ENCODE measurements at regions not wholly inside any gene's neighbourhood (a gene's known extent, or its start where the extent isn't known, plus 50 kb on each side); places are given as distances from the start of the nearest gene placed in this dataset.
"Not testable (repeated sequence)": the region's sequence is repeated elsewhere in the genome, so short reads cannot be mapped to it uniquely, and the experiment has no call there.

GRCh38 chr3:98680723-98681122, 82.4 kb upstream of the ST3GAL6 start:
- no peaks in the 10 kb centered on the region for H3K9me3 ChIP-seq (ENCODE audit: control insufficient read depth, low read depth, low read length)
- no peaks in the 10 kb centered on the region for H3K4me1 ChIP-seq (ENCODE audit: control insufficient read depth, insufficient read depth, low read length)
- H3K4me3 ChIP-seq (ENCODE audit: low read length) = no peak overlapping the region
- no CpG with 5 or more reads among the region's 5 CpGs for WGBS (ENCODE audit: insufficient coverage, low lambda C conversion rate)
- no peaks in the 10 kb centered on the region for H3K36me3 ChIP-seq (ENCODE audit: control insufficient read depth, insufficient read depth, low read length)
- H3K27me3 ChIP-seq (ENCODE audit: control insufficient read depth, insufficient read depth, low read length) = no peaks in the 10 kb centered on the region
- H3K27ac ChIP-seq (ENCODE audit: low read length) = no peak overlapping the region
- no peak for DNase-seq

- WGBS (ENCODE audit: insufficient coverage, low lambda C conversion rate) = no CpG with 5 or more reads among the region's 7 CpGs
- no peak overlapping the region for H3K4me3 ChIP-seq (ENCODE audit: low read length)
These were observed 81.7 kb upstream of the ST3GAL6 start for GRCh38 chr3:98681486-98681885.

DNA sequence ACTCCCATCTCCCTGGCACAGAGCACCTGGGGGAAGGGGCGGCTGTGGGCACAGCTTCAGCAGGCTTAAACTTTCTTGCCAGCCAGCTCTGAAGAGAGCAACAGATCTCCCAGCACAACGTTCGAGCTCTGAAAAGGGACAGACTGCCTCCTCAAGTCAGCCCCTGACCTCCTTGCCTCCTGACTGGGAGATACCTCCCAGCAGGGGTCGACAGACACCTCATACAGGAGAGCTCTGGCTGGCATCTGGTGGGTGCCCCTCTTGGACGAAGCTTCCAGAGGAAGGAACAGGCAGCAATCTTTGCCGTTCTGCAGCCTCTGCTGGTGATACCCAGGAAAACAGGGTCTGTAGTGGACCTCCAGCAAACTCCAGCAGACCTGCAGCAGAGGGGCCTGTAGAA, 80.7 kb upstream of the ST3GAL6 start:
- not testable (repeated sequence) for H3K27ac ChIP-seq (ENCODE audit: low read length); H3K4me3 ChIP-seq (ENCODE audit: low read length); H3K27me3 ChIP-seq (ENCODE audit: control insufficient read depth, insufficient read depth, low read length); H3K9me3 ChIP-seq (ENCODE audit: control insufficient read depth, low read depth, low read length); H3K36me3 ChIP-seq (ENCODE audit: control insufficient read depth, insufficient read depth, low read length); DNase-seq; H3K4me1 ChIP-seq (ENCODE audit: control insufficient read depth, insufficient read depth, low read length)
- WGBS (ENCODE audit: insufficient coverage, low lambda C conversion rate) = no CpG with 5 or more reads among the region's 6 CpGs

More at GRCh38 chr3:98681486-98681885, 81.7 kb upstream of the ST3GAL6 start:
- no peaks in the 10 kb centered on the region for H3K27me3 ChIP-seq (ENCODE audit: control insufficient read depth, insufficient read depth, low read length)
- DNase-seq = peak in 1 of 2 donors; percentile 1
- no peaks in the 10 kb centered on the region for H3K9me3 ChIP-seq (ENCODE audit: control insufficient read depth, low read depth, low read length)
- no peaks in the 10 kb centered on the region for H3K36me3 ChIP-seq (ENCODE audit: control insufficient read depth, insufficient read depth, low read length)
- no peaks in the 10 kb centered on the region for H3K4me1 ChIP-seq (ENCODE audit: control insufficient read depth, insufficient read depth, low read length)
- H3K27ac ChIP-seq (ENCODE audit: low read length) = no peak overlapping the region

GRCh38 chr3:98688363-98688762, 74.8 kb upstream of the ST3GAL6 start:
- Histone ChIP-seq H3K9me3 (ENCODE audit: control insufficient read depth, low read depth, low read length) (peaks cover 4% of the 10 kb centered on the region), H3K36me3 (ENCODE audit: control insufficient read depth, insufficient read depth, low read length) (no peaks in the 10 kb centered on the region), H3K4me1 (ENCODE audit: control insufficient read depth, insufficient read depth, low read length) (no peaks in the 10 kb centered on the region), H3K4me3 (ENCODE audit: low read length) (no peak overlapping the region), H3K27ac (ENCODE audit: low read length) (no peak overlapping the region), H3K27me3 (ENCODE audit: control insufficient read depth, insufficient read depth, low read length) (no peaks in the 10 kb centered on the region)
- DNase-seq = no peak
- whole genome bisulfite sequencing (ENCODE audit: insufficient coverage, low lambda C conversion rate) = no CpG with 5 or more reads among the region's 5 CpGs

DNA sequence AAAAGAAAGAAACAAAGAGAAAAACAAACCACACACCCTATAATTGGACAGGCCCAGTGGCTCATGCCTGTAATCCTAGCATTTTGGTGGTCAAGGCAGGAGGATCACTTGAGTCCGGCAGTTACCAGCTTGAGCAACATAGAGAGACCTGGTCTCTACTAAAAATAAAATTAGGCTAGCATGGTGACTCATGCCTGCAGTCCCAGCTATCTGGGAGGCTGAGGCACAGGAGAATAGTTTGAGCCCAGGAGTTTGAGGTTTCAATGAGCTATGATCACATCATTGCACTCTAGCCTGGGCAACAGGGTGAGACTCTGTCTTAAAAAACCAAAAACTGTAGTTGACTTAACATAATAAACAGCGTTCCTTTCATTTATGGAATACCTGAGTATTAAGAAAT, 72.3 kb upstream of the ST3GAL6 start:
- DNase-seq = no peak
- Histone ChIP-seq H3K36me3 (ENCODE audit: control insufficient read depth, insufficient read depth, low read length) (no peaks in the 10 kb centered on the region), H3K4me1 (ENCODE audit: control insufficient read depth, insufficient read depth, low read length) (no peaks in the 10 kb centered on the region), H3K9me3 (ENCODE audit: control insufficient read depth, low read depth, low read length) (peaks cover 4% of the 10 kb centered on the region), H3K27ac (ENCODE audit: low read length) (no peak overlapping the region), H3K27me3 (ENCODE audit: control insufficient read depth, insufficient read depth, low read length) (no peaks in the 10 kb centered on the region), H3K4me3 (ENCODE audit: low read length) (no peak overlapping the region)
- WGBS (ENCODE audit: insufficient coverage, low lambda C conversion rate) = no CpG with 5 or more reads among the region's 2 CpGs

GRCh38 chr3:98691897-98692296, 71.2 kb upstream of the ST3GAL6 start:
- Histone ChIP-seq H3K27me3 (ENCODE audit: control insufficient read depth, insufficient read depth, low read length) (no peaks in the 10 kb centered on the region), H3K9me3 (ENCODE audit: control insufficient read depth, low read depth, low read length) (peaks cover 4% of the 10 kb centered on the region), H3K36me3 (ENCODE audit: control insufficient read depth, insufficient read depth, low read length) (no peaks in the 10 kb centered on the region), H3K27ac (ENCODE audit: low read length) (no peak overlapping the region), H3K4me1 (ENCODE audit: control insufficient read depth, insufficient read depth, low read length) (no peaks in the 10 kb centered on the region), H3K4me3 (ENCODE audit: low read length) (no peak overlapping the region)
- no peak for DNase-seq
- no CpG with 5 or more reads among the region's 1 CpG for WGBS (ENCODE audit: insufficient coverage, low lambda C conversion rate)

GRCh38 chr3:98692787-98693473, 70.2 kb upstream of the ST3GAL6 start:
- H3K9me3 ChIP-seq (ENCODE audit: control insufficient read depth, low read depth, low read length) = peaks cover 4% of the 10 kb centered on the region
- H3K4me1 ChIP-seq (ENCODE audit: control insufficient read depth, insufficient read depth, low read length) = no peaks in the 10 kb centered on the region
- WGBS (ENCODE audit: insufficient coverage, low lambda C conversion rate) = no CpG with 5 or more reads among the region's 4 CpGs
- H3K36me3 ChIP-seq (ENCODE audit: control insufficient read depth, insufficient read depth, low read length) = no peaks in the 10 kb centered on the region
- no peaks in the 10 kb centered on the region for H3K27me3 ChIP-seq (ENCODE audit: control insufficient read depth, insufficient read depth, low read length)
- H3K27ac ChIP-seq (ENCODE audit: low read length) = no peak overlapping the region
- DNase-seq = no peak
- H3K4me3 ChIP-seq (ENCODE audit: low read length) = no peak overlapping the region

DNA sequence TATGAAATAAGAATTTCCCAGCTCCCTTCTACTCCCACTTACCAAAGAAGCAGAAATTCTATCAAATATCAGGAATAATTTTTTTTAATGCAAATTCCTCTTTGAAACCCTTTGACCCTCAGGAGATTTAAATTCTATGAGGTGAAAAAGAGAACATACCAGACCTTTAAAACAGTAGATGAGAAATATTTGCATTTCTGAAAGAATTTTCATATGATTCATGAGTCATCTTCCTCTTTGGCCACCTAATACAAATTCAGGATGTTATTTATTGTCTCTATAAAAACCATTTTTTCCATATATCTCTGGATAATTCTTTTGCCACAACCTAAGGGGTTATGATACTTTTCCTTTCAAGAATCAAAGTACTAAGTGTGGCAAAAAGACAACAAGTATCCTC, 67.3 kb upstream of the ST3GAL6 start:
- DNase-seq = no peak
- Histone ChIP-seq H3K36me3 (ENCODE audit: control insufficient read depth, insufficient read depth, low read length) (no peaks in the 10 kb centered on the region), H3K27ac (ENCODE audit: low read length) (no peak overlapping the region), H3K4me1 (ENCODE audit: control insufficient read depth, insufficient read depth, low read length) (no peaks in the 10 kb centered on the region), H3K27me3 (ENCODE audit: control insufficient read depth, insufficient read depth, low read length) (no peaks in the 10 kb centered on the region), H3K4me3 (ENCODE audit: low read length) (no peak overlapping the region), H3K9me3 (ENCODE audit: control insufficient read depth, low read depth, low read length) (no peaks in the 10 kb centered on the region)

GRCh38 chr3:98696296-98696695, 66.8 kb upstream of the ST3GAL6 start:
- WGBS (ENCODE audit: insufficient coverage, low lambda C conversion rate) = 100% methylated on average over 1 of the region's 3 CpGs

GRCh38 chr3:98697225-98697624, 65.9 kb upstream of the ST3GAL6 start:
- no CpG with 5 or more reads among the region's 2 CpGs for WGBS (ENCODE audit: insufficient coverage, low lambda C conversion rate)
- no peak for DNase-seq
- Histone ChIP-seq H3K4me1 (ENCODE audit: control insufficient read depth, insufficient read depth, low read length) (no peaks in the 10 kb centered on the region), H3K9me3 (ENCODE audit: control insufficient read depth, low read depth, low read length) (no peaks in the 10 kb centered on the region), H3K27ac (ENCODE audit: low read length) (no peak overlapping the region), H3K4me3 (ENCODE audit: low read length) (no peak overlapping the region), H3K36me3 (ENCODE audit: control insufficient read depth, insufficient read depth, low read length) (no peaks in the 10 kb centered on the region), H3K27me3 (ENCODE audit: control insufficient read depth, insufficient read depth, low read length) (no peaks in the 10 kb centered on the region)

More at GRCh38 chr3:98696296-98696695, 66.8 kb upstream of the ST3GAL6 start:
- H3K9me3 ChIP-seq (ENCODE audit: control insufficient read depth, low read depth, low read length); H3K27ac ChIP-seq (ENCODE audit: low read length); H3K4me3 ChIP-seq (ENCODE audit: low read length); DNase-seq; H3K4me1 ChIP-seq (ENCODE audit: control insufficient read depth, insufficient read depth, low read length); H3K36me3 ChIP-seq (ENCODE audit: control insufficient read depth, insufficient read depth, low read length); H3K27me3 ChIP-seq (ENCODE audit: control insufficient read depth, insufficient read depth, low read length): not testable (repeated sequence)

- Histone ChIP-seq H3K27ac (ENCODE audit: low read length) (no peak overlapping the region), H3K4me1 (ENCODE audit: control insufficient read depth, insufficient read depth, low read length) (no peaks in the 10 kb centered on the region), H3K4me3 (ENCODE audit: low read length) (no peak overlapping the region), H3K9me3 (ENCODE audit: control insufficient read depth, low read depth, low read length) (no peaks in the 10 kb centered on the region), H3K27me3 (ENCODE audit: control insufficient read depth, insufficient read depth, low read length) (no peaks in the 10 kb centered on the region), H3K36me3 (ENCODE audit: control insufficient read depth, insufficient read depth, low read length) (no peaks in the 10 kb centered on the region)
- WGBS (ENCODE audit: insufficient coverage, low lambda C conversion rate) = no CpG with 5 or more reads among the region's 2 CpGs
- DNase-seq = no peak
These were observed 64.0 kb upstream of the ST3GAL6 start for GRCh38 chr3:98699132-98699531.
